ENCODE measurements at regions not wholly inside any gene's neighbourhood (a gene's known extent, or its start where the extent isn't known, plus 50 kb on each side); places are given as distances from the start of the nearest gene placed in this dataset.

DNA sequence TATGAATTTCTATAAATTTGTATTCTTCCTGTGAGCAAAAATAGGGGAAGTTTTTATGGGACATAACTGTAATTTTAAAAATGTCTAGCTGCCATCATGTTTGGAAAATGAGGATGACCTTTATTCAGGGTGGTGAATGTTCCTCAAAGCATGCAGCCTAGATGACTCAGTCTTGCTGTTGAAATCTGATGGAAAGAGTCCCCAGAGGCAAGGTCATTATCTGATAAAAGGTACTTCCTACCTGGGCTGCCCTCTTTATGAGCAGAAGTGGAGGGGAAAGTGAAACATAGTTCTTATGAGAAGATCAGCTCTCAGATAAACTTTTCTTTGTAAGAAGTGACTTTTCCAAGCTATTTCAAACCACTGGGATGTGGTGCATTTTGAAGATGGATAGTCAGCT is 1144.7 kb upstream of the PIK3C3 start:
- CTCF ChIA-PET = no interaction called here
- POLR2A ChIA-PET = no interaction called here
- TF ChIP-seq ZNF384 (IDR thresholded peaks at IDR 0.05) (no peak), CTBP1 (IDR thresholded peaks at IDR 0.05; ENCODE audit: borderline replicate concordance) (no peak), FOXK2 (IDR thresholded peaks at IDR 0.05) (no peak), ARNT (IDR thresholded peaks at IDR 0.05) (no peak), L3MBTL2 (conservative IDR thresholded peaks at IDR 0.05) (no peak), BHLHE40 (IDR thresholded peaks at IDR 0.05; ENCODE audit: borderline replicate concordance) (no peak), HDGF (IDR thresholded peaks at IDR 0.05; ENCODE audit: borderline replicate concordance) (no peak), FOXA1 (IDR thresholded peaks at IDR 0.05) (no peak), FOXM1 (IDR thresholded peaks at IDR 0.05; ENCODE audit: borderline replicate concordance) (no peak), SUZ12 (IDR thresholded peaks at IDR 0.05) (no peak), SP1 (IDR thresholded peaks at IDR 0.05) (no peak), LEF1 (IDR thresholded peaks at IDR 0.05; ENCODE audit: borderline replicate concordance) (no peak), TARDBP (IDR thresholded peaks at IDR 0.05) (no peak), ELF4 (IDR thresholded peaks at IDR 0.05) (no peak), NFRKB (IDR thresholded peaks at IDR 0.05) (no peak)
- TF ChIP-seq, protein P1, sequence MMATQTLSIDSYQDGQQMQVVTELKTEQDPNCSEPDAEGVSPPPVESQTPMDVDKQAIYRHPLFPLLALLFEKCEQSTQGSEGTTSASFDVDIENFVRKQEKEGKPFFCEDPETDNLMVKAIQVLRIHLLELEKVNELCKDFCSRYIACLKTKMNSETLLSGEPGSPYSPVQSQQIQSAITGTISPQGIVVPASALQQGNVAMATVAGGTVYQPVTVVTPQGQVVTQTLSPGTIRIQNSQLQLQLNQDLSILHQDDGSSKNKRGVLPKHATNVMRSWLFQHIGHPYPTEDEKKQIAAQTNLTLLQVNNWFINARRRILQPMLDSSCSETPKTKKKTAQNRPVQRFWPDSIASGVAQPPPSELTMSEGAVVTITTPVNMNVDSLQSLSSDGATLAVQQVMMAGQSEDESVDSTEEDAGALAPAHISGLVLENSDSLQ (IDR thresholded peaks at IDR 0.05) = no peak
- DNase-seq (ENCODE audit: extremely low spot score) = no peak

DNA sequence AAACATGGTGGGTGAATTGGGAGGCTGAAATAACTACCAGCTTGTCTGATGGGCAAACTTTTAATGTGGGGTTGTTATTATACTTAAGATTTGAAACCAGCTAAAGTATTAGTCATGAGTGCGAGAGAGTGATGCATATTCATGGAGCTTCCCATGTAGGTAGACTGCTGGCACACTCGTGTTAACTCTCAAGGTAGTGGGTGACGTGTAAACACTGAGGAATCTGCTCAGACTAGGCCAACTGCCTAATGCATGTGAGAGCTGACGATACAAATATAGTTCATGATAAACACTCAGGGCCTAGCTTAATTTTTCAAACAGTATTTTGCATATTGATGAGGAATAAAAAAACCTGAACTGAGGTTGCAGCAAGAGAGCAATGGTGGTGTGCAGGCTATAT is 1165.7 kb upstream of the PIK3C3 start:
- POLR2A ChIA-PET = no interaction called here
- TF ChIP-seq, protein P1 (IDR thresholded peaks at IDR 0.05) = no peak
- TF ChIP-seq ARNT (IDR thresholded peaks at IDR 0.05) (no peak), L3MBTL2 (conservative IDR thresholded peaks at IDR 0.05) (no peak), FOXM1 (IDR thresholded peaks at IDR 0.05; ENCODE audit: borderline replicate concordance) (no peak), ELF4 (IDR thresholded peaks at IDR 0.05) (no peak), TARDBP (IDR thresholded peaks at IDR 0.05) (no peak), HDGF (IDR thresholded peaks at IDR 0.05; ENCODE audit: borderline replicate concordance) (no peak), SP1 (IDR thresholded peaks at IDR 0.05) (no peak), FOXA1 (IDR thresholded peaks at IDR 0.05) (no peak), NFRKB (IDR thresholded peaks at IDR 0.05) (no peak), CTBP1 (IDR thresholded peaks at IDR 0.05; ENCODE audit: borderline replicate concordance) (no peak), FOXK2 (IDR thresholded peaks at IDR 0.05) (no peak)
- CTCF ChIA-PET = interaction anchor here (0.6 kb wide), 1 partner anchor 13 kb away, joined by 3 read pairs; no protein-coding TSS in a partner anchor
- DNase-seq (ENCODE audit: extremely low spot score) = no peak

DNA sequence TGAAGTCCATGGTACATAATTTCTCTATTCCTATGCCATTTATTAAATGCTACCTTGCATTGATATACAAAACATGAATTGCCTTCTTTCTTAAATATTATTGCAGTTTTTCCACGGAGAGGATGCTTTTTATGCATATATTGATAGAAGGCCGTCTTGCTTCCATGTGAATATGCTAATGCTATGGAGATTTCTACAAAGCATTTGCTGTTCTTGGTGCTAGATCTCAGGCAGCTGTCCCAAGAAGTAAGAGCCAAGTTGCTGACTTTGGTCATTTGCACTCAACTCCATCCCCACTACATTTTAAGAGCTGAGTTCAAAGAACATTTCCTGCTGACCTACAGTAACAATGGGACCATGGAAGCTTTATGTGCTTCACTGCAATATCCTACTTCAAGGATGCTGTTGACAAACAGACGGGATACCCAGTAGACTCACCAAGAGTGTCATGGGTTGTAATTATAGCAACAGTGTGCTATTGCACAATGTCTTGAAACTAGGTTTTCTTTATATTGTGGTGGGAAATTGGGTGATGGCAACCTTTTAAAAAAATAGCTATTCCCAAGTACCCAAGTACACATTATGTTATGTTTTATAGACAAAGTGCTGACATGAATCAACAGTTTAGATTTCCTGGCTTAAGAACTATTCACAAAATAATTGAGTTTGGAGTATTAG is 1172.4 kb upstream of the PIK3C3 start:
- TF ChIP-seq FOXM1 (IDR thresholded peaks at IDR 0.05; ENCODE audit: borderline replicate concordance) (no peak), FOXK2 (IDR thresholded peaks at IDR 0.05) (no peak), SUZ12 (IDR thresholded peaks at IDR 0.05) (no peak), L3MBTL2 (conservative IDR thresholded peaks at IDR 0.05) (no peak), NFRKB (IDR thresholded peaks at IDR 0.05) (no peak), ZNF384 (IDR thresholded peaks at IDR 0.05) (no peak), ELF4 (IDR thresholded peaks at IDR 0.05) (no peak), HDGF (IDR thresholded peaks at IDR 0.05; ENCODE audit: borderline replicate concordance) (no peak), TARDBP (IDR thresholded peaks at IDR 0.05) (no peak), LEF1 (IDR thresholded peaks at IDR 0.05; ENCODE audit: borderline replicate concordance) (no peak), ARNT (IDR thresholded peaks at IDR 0.05) (no peak), BHLHE40 (IDR thresholded peaks at IDR 0.05; ENCODE audit: borderline replicate concordance) (no peak)
- DNase-seq (ENCODE audit: extremely low spot score) = no peak
- POLR2A ChIA-PET = no interaction called here
- CTCF ChIA-PET = no interaction called here

DNA sequence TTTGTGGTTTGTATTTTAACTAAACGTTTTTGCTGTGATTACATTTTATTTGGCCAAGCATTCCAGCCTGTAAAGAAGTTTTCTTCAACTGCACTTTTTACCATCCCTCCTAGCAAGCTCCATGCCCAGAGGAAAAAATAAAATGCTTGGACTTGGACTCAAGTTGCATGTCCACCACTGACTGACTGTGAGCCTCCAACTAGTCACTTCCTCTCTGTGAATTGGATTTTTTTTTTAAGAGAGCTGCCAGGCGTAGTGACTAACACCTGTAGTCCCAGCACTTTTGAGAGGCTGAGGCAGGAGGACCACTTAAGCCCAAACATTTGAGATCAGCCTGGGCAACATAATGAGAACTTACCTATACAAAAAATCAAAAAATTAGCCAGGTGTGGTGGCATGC is 1185.2 kb upstream of the PIK3C3 start:
- POLR2A ChIA-PET = no interaction called here
- DNase-seq (ENCODE audit: extremely low spot score) = no peak
- CTCF ChIA-PET = no interaction called here
- TF ChIP-seq SUZ12 (IDR thresholded peaks at IDR 0.05) = no peak
- TF ChIP-seq ZNF384 (IDR thresholded peaks at IDR 0.05) = no peak
- TF ChIP-seq L3MBTL2 (conservative IDR thresholded peaks at IDR 0.05) = no peak

DNA sequence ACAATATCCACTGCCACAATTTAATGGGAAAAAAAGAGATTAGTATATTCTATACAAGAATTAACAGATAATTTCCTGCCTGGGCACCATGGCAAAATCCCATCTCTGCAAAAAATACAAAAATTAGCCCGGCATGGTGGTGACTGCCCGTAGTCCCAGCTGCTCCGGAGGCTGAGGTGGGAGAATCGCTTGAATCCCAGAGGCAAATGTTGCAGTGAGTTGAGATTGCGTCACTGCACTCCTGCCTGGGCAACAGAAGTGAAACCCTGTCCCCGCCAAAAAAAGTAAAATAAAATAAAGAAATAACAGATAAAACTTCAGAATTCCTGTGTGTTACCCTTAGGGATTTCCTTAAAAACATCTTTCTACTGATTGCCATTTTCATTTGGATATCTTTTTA is 1194.8 kb upstream of the PIK3C3 start:
- DNase-seq (ENCODE audit: extremely low spot score) = no peak
- ChIA-PET POLR2A (no interaction called here), CTCF (no interaction called here)
- TF ChIP-seq, protein P1 (IDR thresholded peaks at IDR 0.05) = no peak
- no peak for TF ChIP-seq FOXM1 (IDR thresholded peaks at IDR 0.05; ENCODE audit: borderline replicate concordance)
- TF ChIP-seq L3MBTL2 (conservative IDR thresholded peaks at IDR 0.05) = no peak
- no peak for TF ChIP-seq NFRKB (IDR thresholded peaks at IDR 0.05)
- TF ChIP-seq BHLHE40 (IDR thresholded peaks at IDR 0.05; ENCODE audit: borderline replicate concordance) = no peak

DNA sequence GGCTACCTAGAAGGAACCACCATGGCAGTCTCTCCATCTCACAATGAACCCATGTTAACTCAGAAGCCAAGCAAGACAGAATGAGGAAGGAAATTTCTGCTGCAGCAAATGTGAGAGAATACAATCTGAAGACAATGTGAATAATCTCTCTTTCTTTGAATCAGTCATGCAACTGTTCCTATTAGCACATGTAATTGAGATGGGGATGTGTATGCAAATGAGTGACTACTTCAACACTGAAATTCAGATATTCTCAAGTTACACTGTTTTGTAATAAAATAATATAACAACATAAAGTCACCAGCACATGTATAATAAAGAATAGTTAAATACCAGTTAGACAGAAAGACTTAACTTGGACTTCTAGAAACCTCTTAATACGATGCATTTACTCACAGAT is 1200.6 kb upstream of the PIK3C3 start:
- POLR2A ChIA-PET = no interaction called here
- DNase-seq (ENCODE audit: extremely low spot score) = no peak
- CTCF ChIA-PET = no interaction called here
- TF ChIP-seq, protein P1 (IDR thresholded peaks at IDR 0.05) = no peak
- no peak for TF ChIP-seq LEF1 (IDR thresholded peaks at IDR 0.05; ENCODE audit: borderline replicate concordance)
- no peak for TF ChIP-seq BHLHE40 (IDR thresholded peaks at IDR 0.05; ENCODE audit: borderline replicate concordance)
- TF ChIP-seq FOXK2 (IDR thresholded peaks at IDR 0.05) = no peak
- TF ChIP-seq FOXM1 (IDR thresholded peaks at IDR 0.05; ENCODE audit: borderline replicate concordance) = no peak
- no peak for TF ChIP-seq SUZ12 (IDR thresholded peaks at IDR 0.05)
- TF ChIP-seq NFRKB (IDR thresholded peaks at IDR 0.05) = no peak
- TF ChIP-seq SP1 (IDR thresholded peaks at IDR 0.05) = no peak
- TF ChIP-seq ARNT (IDR thresholded peaks at IDR 0.05) = no peak
- no peak for TF ChIP-seq CTBP1 (IDR thresholded peaks at IDR 0.05; ENCODE audit: borderline replicate concordance)
- TF ChIP-seq L3MBTL2 (conservative IDR thresholded peaks at IDR 0.05) = no peak
- no peak for TF ChIP-seq HDGF (IDR thresholded peaks at IDR 0.05; ENCODE audit: borderline replicate concordance)
- no peak for TF ChIP-seq FOXA1 (IDR thresholded peaks at IDR 0.05)
- TF ChIP-seq TARDBP (IDR thresholded peaks at IDR 0.05) = no peak

Data from HEK293T (cell line).